PC-3 (cell line): ENCODE measurements at regions not wholly inside any gene's neighbourhood (a gene's known extent, or its start where the extent isn't known, plus 50 kb on each side); places are given as distances from the start of the nearest gene placed in this dataset.
A peak's percentile ranks its signal among the peaks of the same experiment; 100 is the strongest.

ENCODE experiments used
- ATAC-seq: fragments of 200-7000 bp; cut with Tn5 transposase; 2 replicates; pipeline ENCODE4 v1.9.1; 2020; ENCODE audit warnings: mild to moderate bottlenecking, moderate library complexity
- BruUV-seq: library from RNA; stranded (reverse); fragments of 400-500 nt; replicated peaks from 2 replicates; lab custom pipeline; 2021; lab: Mats Ljungman, UMichigan
- CTCF ChIA-PET: fragments of 300-600 bp; sonication (Branson Sonifier 250); formaldehyde crosslinking; loops from one replicate; lab custom pipeline; 2022; ENCODE audit warnings: antibody characterized with exemption; lab: Charles Lee
- POLR2A ChIA-PET: fragments of 300-600 bp; sonication (Branson Sonifier 250); formaldehyde crosslinking; loops from one replicate; lab custom pipeline; 2022; ENCODE audit warnings: antibody characterized with exemption; ENCODE audit not compliant: unreplicated experiment; lab: Charles Lee
- DNase-seq: peaks from one replicate; pipeline ENCODE4 v3.0.0-alpha.2; 2015
- H2AFZ ChIP-seq: fragments of 300-600 bp; sonication (generic); 2 replicates; pipeline ENCODE4 v1.6.0; 2016; ENCODE audit warnings: antibody characterized with exemption, low read length
- H3F3A ChIP-seq: fragments of 300-600 bp; sonication (generic); one replicate; pipeline ENCODE4 v1.6.0; 2017; ENCODE audit warnings: antibody characterized with exemption, low read length, control low read depth, mild to moderate bottlenecking; ENCODE audit not compliant: unreplicated experiment
- H3K27ac ChIP-seq: fragments of 300-600 bp; sonication (generic); 2 replicates; pipeline ENCODE4 v1.5.1; 2016; ENCODE audit warnings: mild to moderate bottlenecking, low read length
- H3K27me3 ChIP-seq: fragments of 300-600 bp; sonication (generic); 2 replicates; pipeline ENCODE4 v1.6.1; 2016; ENCODE audit warnings: low read length, mixed read lengths
- H3K36me3 ChIP-seq: fragments of 300-600 bp; sonication (generic); 2 replicates; pipeline ENCODE4 v1.6.1; 2016; ENCODE audit warnings: low read depth, mixed run types, low read length, mixed read lengths
- H3K4me1 ChIP-seq: fragments of 300-600 bp; sonication (generic); 2 replicates; pipeline ENCODE4 v1.5.1; 2016; ENCODE audit warnings: low read length; ENCODE audit not compliant: insufficient read depth
- H3K4me2 ChIP-seq: fragments of 300-600 bp; sonication (generic); 2 replicates; pipeline ENCODE4 v1.6.0; 2016; ENCODE audit warnings: low read length
- H3K4me3 ChIP-seq: fragments of 300-600 bp; sonication (generic); 2 replicates; pipeline ENCODE4 v1.5.1; 2016; ENCODE audit warnings: mild to moderate bottlenecking, low read length, mixed read lengths
- H3K79me2 ChIP-seq: fragments of 300-600 bp; sonication (generic); 2 replicates; pipeline ENCODE4 v1.6.1; 2017; ENCODE audit warnings: low read length, mixed read lengths
- H3K9ac ChIP-seq: fragments of 300-600 bp; sonication (generic); 2 replicates; pipeline ENCODE4 v1.6.0; 2016; ENCODE audit warnings: mild to moderate bottlenecking, low read length
- H3K9me2 ChIP-seq: fragments of 300-600 bp; sonication (generic); replicated peaks from 2 replicates; pipeline ENCODE4 v1.6.1; 2016; ENCODE audit warnings: mixed run types, low read length, mixed read lengths
- H3K9me3 ChIP-seq: fragments of 300-600 bp; sonication (generic); 2 replicates; pipeline ENCODE4 v1.6.1; 2016; ENCODE audit warnings: low read length, mixed read lengths
- H4K20me1 ChIP-seq: fragments of 300-600 bp; sonication (generic); 2 replicates; pipeline ENCODE4 v1.6.1; 2016; ENCODE audit warnings: low read length, mixed read lengths
- EZH2 ChIP-seq: fragments of 300-600 bp; sonication (generic); IDR thresholded peaks from one replicate; pipeline ENCODE4 v1.6.1; 2017; ENCODE audit warnings: antibody characterized with exemption, mild to moderate bottlenecking, low read length; ENCODE audit not compliant: unreplicated experiment
- EZH2phosphoT487 ChIP-seq: fragments of 300-600 bp; sonication (generic); IDR thresholded peaks from 2 replicates; pipeline ENCODE4 v1.6.1; 2018; ENCODE audit warnings: mild to moderate bottlenecking, antibody characterized with exemption, low read length, borderline replicate concordance
- intact Hi-C: fragments of 100-400 bp; cut with micrococcal nuclease; formaldehyde crosslinking; loops from 2 replicates; pipeline ENCODE4 v1.9.0; 2023
- TF ChIP-seq, protein P1 (sequence below): fragments of 300-600 bp; sonication (generic); conservative IDR thresholded peaks from 2 replicates; pipeline ENCODE4 v1.5.1; 2017; ENCODE audit warnings: antibody characterized with exemption, low read depth, mild to moderate bottlenecking, low read length

DNA sequence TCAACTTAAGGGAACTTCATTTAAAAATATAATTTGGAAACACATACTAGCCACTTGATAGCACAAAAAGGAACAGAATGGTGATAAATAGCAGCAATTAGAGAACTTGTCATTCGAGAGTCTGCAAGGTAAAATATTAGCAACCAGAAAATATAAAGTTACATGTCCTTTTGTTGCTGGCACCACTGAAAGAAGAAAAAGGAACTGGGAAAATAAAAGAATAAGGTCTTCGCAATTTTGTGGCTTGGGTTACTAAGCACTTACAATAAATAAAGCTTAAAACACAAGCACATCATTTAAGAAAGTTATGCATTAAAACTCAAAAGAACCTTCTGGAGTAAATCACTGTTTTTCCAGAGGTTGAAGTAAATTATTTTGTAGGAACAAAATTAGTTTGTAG lies 149.9 kb upstream of the FBN2 start:
- Histone ChIP-seq H3K4me2 (no peak overlapping the region), H3F3A (no peaks in the 10 kb centered on the region), H2AFZ (no peak overlapping the region), H3K4me3 (no peak overlapping the region), H3K27ac (no peak overlapping the region), H3K9me3 (no peaks in the 10 kb centered on the region), H3K4me1 (0 out of 2 replicates have a peak, but pooled peaks cover under 1% of the 10 kb centered on the region), H3K36me3 (no peaks in the 10 kb centered on the region), H3K27me3 (no peaks in the 10 kb centered on the region), H4K20me1 (no peaks in the 10 kb centered on the region), H3K9ac (no peak overlapping the region), H3K79me2 (no peaks in the 10 kb centered on the region), H3K9me2 (no peaks in the 10 kb centered on the region)
- ATAC-seq (no peak), DNase-seq (no peak)
- no peak for TF ChIP-seq EZH2
- no peak for TF ChIP-seq EZH2phosphoT487
- TF ChIP-seq, protein P1, sequence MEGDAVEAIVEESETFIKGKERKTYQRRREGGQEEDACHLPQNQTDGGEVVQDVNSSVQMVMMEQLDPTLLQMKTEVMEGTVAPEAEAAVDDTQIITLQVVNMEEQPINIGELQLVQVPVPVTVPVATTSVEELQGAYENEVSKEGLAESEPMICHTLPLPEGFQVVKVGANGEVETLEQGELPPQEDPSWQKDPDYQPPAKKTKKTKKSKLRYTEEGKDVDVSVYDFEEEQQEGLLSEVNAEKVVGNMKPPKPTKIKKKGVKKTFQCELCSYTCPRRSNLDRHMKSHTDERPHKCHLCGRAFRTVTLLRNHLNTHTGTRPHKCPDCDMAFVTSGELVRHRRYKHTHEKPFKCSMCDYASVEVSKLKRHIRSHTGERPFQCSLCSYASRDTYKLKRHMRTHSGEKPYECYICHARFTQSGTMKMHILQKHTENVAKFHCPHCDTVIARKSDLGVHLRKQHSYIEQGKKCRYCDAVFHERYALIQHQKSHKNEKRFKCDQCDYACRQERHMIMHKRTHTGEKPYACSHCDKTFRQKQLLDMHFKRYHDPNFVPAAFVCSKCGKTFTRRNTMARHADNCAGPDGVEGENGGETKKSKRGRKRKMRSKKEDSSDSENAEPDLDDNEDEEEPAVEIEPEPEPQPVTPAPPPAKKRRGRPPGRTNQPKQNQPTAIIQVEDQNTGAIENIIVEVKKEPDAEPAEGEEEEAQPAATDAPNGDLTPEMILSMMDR: no peak
- POLR2A ChIA-PET: no interaction called here
- no TSS peak for BruUV-seq
- CTCF ChIA-PET: no interaction called here
- intact Hi-C loops: loop anchor here (10.0 kb wide), 1 partner anchor 87 kb away; no protein-coding TSS in a partner anchor

DNA sequence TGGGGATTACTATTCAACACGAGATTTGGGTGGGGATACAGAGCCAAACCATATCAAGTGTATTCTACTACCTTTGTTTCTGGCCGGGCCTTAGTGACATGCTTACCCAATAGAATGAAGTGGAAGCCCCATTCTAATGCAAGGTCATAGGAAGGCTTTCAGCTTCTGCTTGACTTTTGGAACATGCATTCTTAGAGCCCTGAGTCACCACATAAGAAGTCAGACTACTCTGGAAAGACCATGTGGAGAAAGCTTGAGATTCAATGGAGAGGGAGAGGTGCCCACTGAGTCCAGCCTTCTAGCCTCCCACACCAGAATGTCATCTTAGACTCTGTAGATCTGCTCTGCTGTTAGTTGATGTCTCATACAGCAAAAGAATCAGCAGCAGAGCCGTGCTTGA lies 155.7 kb upstream of the FBN2 start:
- H3K79me2 ChIP-seq: no peaks in the 10 kb centered on the region
- TF ChIP-seq EZH2phosphoT487 (no peak), EZH2 (no peak)
- TF ChIP-seq, protein P1: no peak
- intact Hi-C loops: no loop called here

DNA sequence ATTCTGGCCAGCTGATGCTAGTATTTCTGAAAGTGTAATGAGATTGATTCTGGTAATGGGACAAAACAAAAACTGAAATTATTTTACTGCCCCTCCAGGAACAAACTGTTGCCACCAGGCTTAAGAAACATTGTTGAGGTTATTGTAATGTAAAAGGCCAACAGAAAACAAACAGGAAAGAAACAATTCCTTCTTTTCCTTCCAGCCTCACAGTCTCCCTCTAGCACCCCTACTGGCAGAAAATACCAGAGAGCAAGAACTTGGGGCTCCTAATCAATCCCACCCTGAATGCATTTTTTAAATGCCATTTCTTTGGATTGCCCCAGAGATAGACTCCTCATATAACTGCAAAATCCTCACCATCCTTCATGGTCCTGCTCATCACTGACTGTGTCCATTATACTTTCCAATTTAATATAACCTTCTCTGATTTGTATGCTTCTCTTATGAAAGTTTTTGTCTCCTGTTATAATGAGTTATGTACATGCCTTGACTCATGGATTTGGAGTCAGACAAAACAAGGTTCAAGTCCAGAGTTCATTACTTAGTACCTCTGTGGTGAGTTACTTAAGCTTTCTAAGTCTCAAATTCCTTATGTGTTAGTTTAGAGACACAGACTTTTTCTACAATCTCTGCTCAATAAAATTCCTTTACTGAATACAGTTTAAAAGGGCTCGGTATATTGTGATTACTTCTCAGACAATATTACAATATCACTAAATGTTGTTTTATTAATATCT lies 157.9 kb upstream of the FBN2 start:
- H4K20me1 ChIP-seq: no peaks in the 10 kb centered on the region
- no peaks in the 10 kb centered on the region for H3K36me3 ChIP-seq
- ATAC-seq (peak; percentile 27; the same call in 1 of the 2 replicates), DNase-seq (peak; percentile 26)
- H3K27me3 ChIP-seq: no peaks in the 10 kb centered on the region
- no peak overlapping the region for H3K4me3 ChIP-seq
- H3K4me2 ChIP-seq: no peak overlapping the region
- no peaks in the 10 kb centered on the region for H3F3A ChIP-seq
- H3K4me1 ChIP-seq: no peaks in the 10 kb centered on the region
- no peaks in the 10 kb centered on the region for H3K9me2 ChIP-seq
- ChIA-PET CTCF (no interaction called here), POLR2A (no interaction called here)
- H2AFZ ChIP-seq: no peak overlapping the region
- no peaks in the 10 kb centered on the region for H3K9me3 ChIP-seq
- H3K27ac ChIP-seq: no peak overlapping the region
- intact Hi-C loops: no loop called here
- H3K79me2 ChIP-seq: no peaks in the 10 kb centered on the region
- TF ChIP-seq EZH2: no peak
- TF ChIP-seq, protein P1: peak; percentile 65
- H3K9ac ChIP-seq: no peak overlapping the region
- BruUV-seq: no TSS peak

More for the DNA sequence above, 155.7 kb upstream of the FBN2 start:
- ChIA-PET CTCF (no interaction called here), POLR2A (no interaction called here)
- Histone ChIP-seq H3K36me3 (no peaks in the 10 kb centered on the region), H3K9me3 (no peaks in the 10 kb centered on the region), H4K20me1 (no peaks in the 10 kb centered on the region), H3K4me1 (no peaks in the 10 kb centered on the region), H3K9ac (no peak overlapping the region), H2AFZ (no peak overlapping the region), H3K27me3 (no peaks in the 10 kb centered on the region), H3K27ac (no peak overlapping the region), H3K4me3 (no peak overlapping the region), H3K4me2 (no peak overlapping the region), H3K9me2 (no peaks in the 10 kb centered on the region), H3F3A (no peaks in the 10 kb centered on the region)
- no TSS peak for BruUV-seq
- DNase-seq: no peak
- ATAC-seq: no peak
